GM18858 (cell line): ENCODE measurements at regions not wholly inside any gene's neighbourhood (a gene's known extent, or its start where the extent isn't known, plus 50 kb on each side); places are given as distances from the start of the nearest gene placed in this dataset.

Source experiments
- ATAC-seq: cut with Tn5 transposase; IDR thresholded peaks from one replicate; pipeline ENCODE4 v1.9.1; 2021; ENCODE audit not compliant: unreplicated experiment

GRCh38 chr2:74735009-74735408 lies 81.0 kb downstream of the SEMA4F start:
- no peak for ATAC-seq

- no peak for ATAC-seq
Observed at GRCh38 chr2:74735564-74735963, 81.5 kb downstream of the SEMA4F start.

GRCh38 chr2:74736589-74736988 lies 82.5 kb downstream of the SEMA4F start:
- ATAC-seq: no peak

GRCh38 chr2:74738586-74738985 lies 84.5 kb downstream of the SEMA4F start:
- ATAC-seq: no peak

- ATAC-seq: no peak
Observed at GRCh38 chr2:74739129-74739528, 85.1 kb downstream of the SEMA4F start.

GRCh38 chr2:74739733-74740241 lies 85.7 kb downstream of the SEMA4F start:
- no peak for ATAC-seq

GRCh38 chr2:74740395-74740740 lies 86.3 kb downstream of the SEMA4F start:
- ATAC-seq: no peak

- ATAC-seq: no peak
Observed at GRCh38 chr2:74740741-74741431, 86.8 kb downstream of the SEMA4F start.

GRCh38 chr2:74741629-74742028 lies 87.6 kb downstream of the SEMA4F start:
- no peak for ATAC-seq

- no peak for ATAC-seq
Observed at GRCh38 chr2:74742471-74742870, 88.4 kb downstream of the SEMA4F start.

GRCh38 chr2:74743039-74743438 lies 89.0 kb downstream of the SEMA4F start:
- no peak for ATAC-seq

- ATAC-seq: no peak
Observed at GRCh38 chr2:74743778-74744177, 89.7 kb downstream of the SEMA4F start.

GRCh38 chr2:74744731-74745515 lies 89.0 kb upstream of the HK2 start:
- ATAC-seq: no peak

GRCh38 chr2:74745766-74746165 lies 88.2 kb upstream of the HK2 start:
- no peak for ATAC-seq

GRCh38 chr2:74746480-74746879 lies 87.4 kb upstream of the HK2 start:
- no peak for ATAC-seq

- ATAC-seq: no peak
Observed at GRCh38 chr2:74747411-74748080, 86.4 kb upstream of the HK2 start.

GRCh38 chr2:74748665-74749064 lies 85.3 kb upstream of the HK2 start:
- ATAC-seq: no peak

- ATAC-seq: no peak
Observed at GRCh38 chr2:74749432-74749831, 84.5 kb upstream of the HK2 start.

GRCh38 chr2:74751981-74752851 lies 81.7 kb upstream of the HK2 start:
- no peak for ATAC-seq

- ATAC-seq: no peak
Observed at GRCh38 chr2:74755386-74755785, 78.5 kb upstream of the HK2 start.

- peak; percentile 69 for ATAC-seq
Observed at GRCh38 chr2:74756356-74756890, 77.5 kb upstream of the HK2 start.
